GM21526 (cell line): ENCODE measurements at regions not wholly inside any gene's neighbourhood (a gene's known extent, or its start where the extent isn't known, plus 50 kb on each side); places are given as distances from the start of the nearest gene placed in this dataset.

Experiments
- ATAC-seq: cut with Tn5 transposase; IDR thresholded peaks from one replicate; pipeline ENCODE4 v1.9.1; 2021; ENCODE audit warnings: moderate library complexity; ENCODE audit not compliant: unreplicated experiment, low FRiP score

DNA sequence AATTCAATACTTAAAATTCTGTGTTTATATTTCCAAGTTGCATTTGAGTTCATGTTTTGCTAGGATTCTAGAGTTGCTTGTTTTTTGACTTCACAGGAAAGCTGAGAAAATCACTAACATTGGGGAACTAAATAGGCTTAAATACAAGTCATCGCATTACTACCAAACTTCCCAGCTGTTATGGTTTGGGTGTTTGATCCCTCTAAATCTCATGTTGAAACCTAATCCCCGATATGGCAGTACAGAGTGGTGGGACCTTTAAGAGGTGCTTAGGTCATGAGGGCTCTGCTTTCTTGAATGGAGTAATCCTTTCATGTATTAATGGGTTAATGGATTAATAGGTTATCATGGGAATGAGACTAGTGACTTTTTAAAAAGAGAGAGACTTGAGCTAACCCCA lies 77.2 kb upstream of the ARPP21 start:
- no peak for ATAC-seq

DNA sequence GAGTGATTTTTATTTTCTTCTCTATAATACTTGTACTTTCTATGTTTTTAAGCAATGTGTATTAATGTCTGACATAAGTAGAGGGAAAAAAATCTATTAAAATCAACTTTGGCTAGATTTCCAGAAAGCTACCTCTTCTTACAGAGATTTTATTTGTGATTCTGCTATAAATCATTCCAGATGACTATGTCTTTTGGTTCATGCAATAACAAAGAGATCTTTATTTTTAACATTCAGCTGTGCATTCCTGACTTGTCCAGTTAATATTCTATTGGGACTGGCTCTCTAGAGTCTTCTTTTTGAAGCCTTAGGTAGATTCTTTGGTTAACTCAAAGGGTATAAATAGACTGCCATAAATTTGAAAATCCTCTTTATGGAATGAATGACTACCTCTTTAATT lies 74.3 kb upstream of the ARPP21 start:
- no peak for ATAC-seq
